ENCODE measurements at regions not wholly inside any gene's neighbourhood (a gene's known extent, or its start where the extent isn't known, plus 50 kb on each side); places are given as distances from the start of the nearest gene placed in this dataset.

DNA sequence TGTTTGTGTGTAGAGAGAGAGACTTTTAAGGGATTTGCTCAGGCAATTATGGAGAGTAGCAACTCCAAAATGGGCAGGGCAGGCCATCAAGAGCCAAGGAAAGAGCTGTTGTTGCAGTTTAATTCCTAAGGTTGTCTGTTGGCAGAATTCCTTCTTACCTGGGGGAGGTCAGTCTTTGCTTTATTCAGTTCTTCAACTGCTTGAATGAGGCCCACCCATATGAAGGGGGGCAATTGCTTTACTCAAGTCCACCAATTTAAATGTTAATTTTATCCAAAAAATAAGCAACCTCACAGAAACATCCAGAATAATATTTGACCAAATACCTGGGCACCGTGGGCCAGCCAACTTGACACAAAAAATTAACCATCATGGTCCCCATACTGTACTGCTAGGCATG is 137.7 kb upstream of the KLHL25 start:
- DNase-seq (ENCODE audit: low read depth in 2 of 2), result no peak
- no peaks in the 10 kb centered on the region for H4K20me1 ChIP-seq (ENCODE audit: control insufficient read depth, extremely low read depth, insufficient read depth, low read length)
- TF ChIP-seq, protein P1, sequence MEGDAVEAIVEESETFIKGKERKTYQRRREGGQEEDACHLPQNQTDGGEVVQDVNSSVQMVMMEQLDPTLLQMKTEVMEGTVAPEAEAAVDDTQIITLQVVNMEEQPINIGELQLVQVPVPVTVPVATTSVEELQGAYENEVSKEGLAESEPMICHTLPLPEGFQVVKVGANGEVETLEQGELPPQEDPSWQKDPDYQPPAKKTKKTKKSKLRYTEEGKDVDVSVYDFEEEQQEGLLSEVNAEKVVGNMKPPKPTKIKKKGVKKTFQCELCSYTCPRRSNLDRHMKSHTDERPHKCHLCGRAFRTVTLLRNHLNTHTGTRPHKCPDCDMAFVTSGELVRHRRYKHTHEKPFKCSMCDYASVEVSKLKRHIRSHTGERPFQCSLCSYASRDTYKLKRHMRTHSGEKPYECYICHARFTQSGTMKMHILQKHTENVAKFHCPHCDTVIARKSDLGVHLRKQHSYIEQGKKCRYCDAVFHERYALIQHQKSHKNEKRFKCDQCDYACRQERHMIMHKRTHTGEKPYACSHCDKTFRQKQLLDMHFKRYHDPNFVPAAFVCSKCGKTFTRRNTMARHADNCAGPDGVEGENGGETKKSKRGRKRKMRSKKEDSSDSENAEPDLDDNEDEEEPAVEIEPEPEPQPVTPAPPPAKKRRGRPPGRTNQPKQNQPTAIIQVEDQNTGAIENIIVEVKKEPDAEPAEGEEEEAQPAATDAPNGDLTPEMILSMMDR (conservative IDR thresholded peaks at IDR 0.05 in 1 of 2, IDR thresholded peaks at IDR 0.05 in 1 of 2; ENCODE audit: low read depth in 1 of 2, low read length in 2 of 2), result no peak
- no peak for TF ChIP-seq EZH2 (IDR thresholded peaks at IDR 0.05; ENCODE audit: low read length, missing control alignments)
- H2AFZ ChIP-seq (ENCODE audit: low read length), result no peak overlapping the region
- no peak overlapping the region for H3K27ac ChIP-seq (ENCODE audit: insufficient read depth, low read length)
- H3K4me1 ChIP-seq (ENCODE audit: control insufficient read depth, extremely low read depth, insufficient read depth, low read length), result no peaks in the 10 kb centered on the region
- H3K4me2 ChIP-seq (ENCODE audit: extremely low read depth, insufficient read depth, low read length), result no peak overlapping the region
- no peak overlapping the region for H3K4me3 ChIP-seq (replicated peaks in 1 of 4; ENCODE audit: control extremely low read depth in 1 of 4, insufficient read depth in 1 of 4, low read depth in 3 of 4, low read length in 4 of 4)
- H3K79me2 ChIP-seq (ENCODE audit: control insufficient read depth, insufficient read depth, low read length), result no peaks in the 10 kb centered on the region
- no peaks in the 10 kb centered on the region for H3K36me3 ChIP-seq (ENCODE audit: control insufficient read depth, insufficient read depth, low read length)
- no peaks in the 10 kb centered on the region for H3K9me3 ChIP-seq (ENCODE audit: control insufficient read depth, insufficient read depth, low read depth, low read length)
- no peak overlapping the region for H3K9ac ChIP-seq (ENCODE audit: insufficient read depth, low read length)
- no peaks in the 10 kb centered on the region for H3K27me3 ChIP-seq (ENCODE audit: control insufficient read depth, insufficient read depth, low read length)

DNA sequence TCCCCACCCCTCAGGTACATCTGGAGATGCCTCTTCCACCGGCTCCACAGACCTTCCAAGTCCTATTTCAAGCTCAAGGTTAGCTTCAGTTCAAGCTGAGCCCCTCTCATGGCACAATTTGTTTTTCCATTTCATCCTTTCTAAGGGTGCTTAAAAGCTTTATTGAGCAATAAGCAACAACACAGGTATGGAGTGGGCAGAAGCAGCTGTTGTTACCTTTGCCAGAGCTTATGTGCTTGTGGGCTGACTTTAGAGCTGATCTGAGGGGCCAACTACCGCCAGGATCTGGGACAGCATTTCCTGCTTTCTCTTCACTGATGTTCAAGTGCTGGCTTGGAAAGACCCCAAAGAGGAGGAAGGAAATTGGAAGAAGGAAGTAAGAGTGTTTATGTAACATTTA is 140.0 kb upstream of the KLHL25 start:
- Histone ChIP-seq H3K27me3 (ENCODE audit: control insufficient read depth, insufficient read depth, low read length) (no peaks in the 10 kb centered on the region), H3K4me3 (replicated peaks in 1 of 4; ENCODE audit: control extremely low read depth in 1 of 4, insufficient read depth in 1 of 4, low read depth in 3 of 4, low read length in 4 of 4) (no peak overlapping the region), H3K79me2 (ENCODE audit: control insufficient read depth, insufficient read depth, low read length) (no peaks in the 10 kb centered on the region), H3K9me3 (ENCODE audit: control insufficient read depth, insufficient read depth, low read depth, low read length) (no peaks in the 10 kb centered on the region), H3K4me1 (ENCODE audit: control insufficient read depth, extremely low read depth, insufficient read depth, low read length) (no peaks in the 10 kb centered on the region), H4K20me1 (ENCODE audit: control insufficient read depth, extremely low read depth, insufficient read depth, low read length) (no peaks in the 10 kb centered on the region), H3K4me2 (ENCODE audit: extremely low read depth, insufficient read depth, low read length) (no peak overlapping the region), H2AFZ (ENCODE audit: low read length) (no peak overlapping the region), H3K9ac (ENCODE audit: insufficient read depth, low read length) (no peak overlapping the region), H3K36me3 (ENCODE audit: control insufficient read depth, insufficient read depth, low read length) (no peaks in the 10 kb centered on the region), H3K27ac (ENCODE audit: insufficient read depth, low read length) (no peak overlapping the region)
- TF ChIP-seq, protein P1 (conservative IDR thresholded peaks at IDR 0.05 in 1 of 2, IDR thresholded peaks at IDR 0.05 in 1 of 2; ENCODE audit: low read depth in 1 of 2, low read length in 2 of 2), result no peak
- no peak for TF ChIP-seq EZH2 (IDR thresholded peaks at IDR 0.05; ENCODE audit: low read length, missing control alignments)
- DNase-seq (ENCODE audit: low read depth in 2 of 2), result no peak

DNA sequence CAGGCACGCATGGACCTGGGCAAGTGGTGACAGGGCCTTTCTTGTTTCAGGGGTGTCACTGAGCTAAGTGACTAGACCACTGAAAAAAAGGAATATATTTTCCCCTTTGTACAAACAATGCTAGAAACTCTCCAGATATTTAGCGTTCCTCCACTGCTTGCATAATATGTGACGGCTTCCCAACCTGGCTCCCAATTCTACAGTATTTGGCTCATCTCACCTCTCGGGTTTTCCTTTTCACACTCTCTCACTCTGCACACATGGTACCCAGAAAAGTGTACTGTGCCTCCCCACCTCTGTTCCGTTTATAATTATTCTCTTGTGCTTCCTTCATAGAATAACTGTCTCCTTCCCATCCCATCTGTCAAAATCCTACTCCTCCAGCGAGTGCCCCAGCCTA is 140.5 kb upstream of the KLHL25 start:
- no peak for DNase-seq (ENCODE audit: low read depth in 2 of 2)
- H3K27me3 ChIP-seq (ENCODE audit: control insufficient read depth, insufficient read depth, low read length), result no peaks in the 10 kb centered on the region
- no peak overlapping the region for H2AFZ ChIP-seq (ENCODE audit: low read length)
- H3K4me2 ChIP-seq (ENCODE audit: extremely low read depth, insufficient read depth, low read length), result no peak overlapping the region
- no peak overlapping the region for H3K9ac ChIP-seq (ENCODE audit: insufficient read depth, low read length)
- H4K20me1 ChIP-seq (ENCODE audit: control insufficient read depth, extremely low read depth, insufficient read depth, low read length), result no peaks in the 10 kb centered on the region
- H3K9me3 ChIP-seq (ENCODE audit: control insufficient read depth, insufficient read depth, low read depth, low read length), result no peaks in the 10 kb centered on the region
- no peaks in the 10 kb centered on the region for H3K36me3 ChIP-seq (ENCODE audit: control insufficient read depth, insufficient read depth, low read length)
- H3K79me2 ChIP-seq (ENCODE audit: control insufficient read depth, insufficient read depth, low read length), result no peaks in the 10 kb centered on the region
- no peak overlapping the region for H3K4me3 ChIP-seq (replicated peaks in 1 of 4; ENCODE audit: control extremely low read depth in 1 of 4, insufficient read depth in 1 of 4, low read depth in 3 of 4, low read length in 4 of 4)
- TF ChIP-seq, protein P1 (conservative IDR thresholded peaks at IDR 0.05 in 1 of 2, IDR thresholded peaks at IDR 0.05 in 1 of 2; ENCODE audit: low read depth in 1 of 2, low read length in 2 of 2), result no peak
- TF ChIP-seq EZH2 (IDR thresholded peaks at IDR 0.05; ENCODE audit: low read length, missing control alignments), result no peak
- no peaks in the 10 kb centered on the region for H3K4me1 ChIP-seq (ENCODE audit: control insufficient read depth, extremely low read depth, insufficient read depth, low read length)
- H3K27ac ChIP-seq (ENCODE audit: insufficient read depth, low read length), result no peak overlapping the region
